Osteoblast (primary cell): ENCODE measurements at regions not wholly inside any gene's neighbourhood (a gene's known extent, or its start where the extent isn't known, plus 50 kb on each side); places are given as distances from the start of the nearest gene placed in this dataset.

Experiments
- DNase-seq: peaks from one replicate; pipeline ENCODE4 v3.0.0; 2011; ENCODE audit warnings: low spot score, mixed read lengths; ENCODE audit not compliant: insufficient read length; ENCODE audit errors: missing footprints
- H2AFZ ChIP-seq: 2 replicates; pipeline ENCODE4 v1.6.0; 2011; ENCODE audit warnings: mild to moderate bottlenecking, low read length
- H3K27ac ChIP-seq: 2 replicates; pipeline ENCODE4 v1.5.1; 2011; ENCODE audit warnings: mild to moderate bottlenecking, low read depth, low read length, moderate library complexity
- H3K27me3 ChIP-seq: 2 replicates; pipeline ENCODE4 v1.6.0; 2012; ENCODE audit warnings: mild to moderate bottlenecking, control low read depth, inconsistent platforms, low read length, moderate library complexity; ENCODE audit not compliant: insufficient read depth
- H3K36me3 ChIP-seq: 2 replicates; pipeline ENCODE4 v1.5.1; 2011; ENCODE audit warnings: mild to moderate bottlenecking, low read length, control low read depth, moderate library complexity; ENCODE audit not compliant: insufficient read depth
- H3K4me1 ChIP-seq: 2 replicates; pipeline ENCODE4 v1.5.1; 2011; ENCODE audit warnings: mild to moderate bottlenecking, low read length, control low read depth, moderate library complexity; ENCODE audit not compliant: insufficient read depth
- H3K4me2 ChIP-seq: 2 replicates; pipeline ENCODE4 v1.6.0; 2011; ENCODE audit warnings: mild to moderate bottlenecking, low read length; ENCODE audit not compliant: insufficient read depth
- H3K4me3 ChIP-seq: fragments of 200-600 bp; sonication (generic); 3 replicates; pipeline ENCODE4 v1.5.1; 2012; ENCODE audit warnings: mild to moderate bottlenecking, low read length, inconsistent platforms; ENCODE audit not compliant: insufficient read depth
- H3K79me2 ChIP-seq: 2 replicates; pipeline ENCODE4 v1.6.0; 2012; ENCODE audit warnings: mild to moderate bottlenecking, low read length, control low read depth, inconsistent platforms; ENCODE audit not compliant: insufficient read depth
- H3K9me3 ChIP-seq: 2 replicates; pipeline ENCODE4 v1.5.1; 2011; ENCODE audit warnings: low read depth, low read length, control low read depth
- H4K20me1 ChIP-seq: 2 replicates; pipeline ENCODE4 v1.6.0; 2012; ENCODE audit warnings: mild to moderate bottlenecking, low read length, control low read depth; ENCODE audit not compliant: insufficient read depth
- CTCF ChIP-seq: IDR thresholded peaks from 2 replicates; pipeline ENCODE4 v1.5.1; 2011; ENCODE audit warnings: mild to moderate bottlenecking, low read depth, low read length, moderate library complexity; ENCODE audit errors: extremely low read depth

- Histone ChIP-seq H3K4me1 (no peaks in the 10 kb centered on the region), H3K4me2 (no peak overlapping the region), H3K27ac (no peak overlapping the region), H3K27me3 (no peaks in the 10 kb centered on the region), H3K36me3 (no peaks in the 10 kb centered on the region), H4K20me1 (no peaks in the 10 kb centered on the region), H3K9me3 (peaks cover 1% of the 10 kb centered on the region), H3K4me3 (no peak overlapping the region), H2AFZ (no peak overlapping the region), H3K79me2 (no peaks in the 10 kb centered on the region)
- TF ChIP-seq CTCF = no peak
- DNase-seq = no peak
Measured at GRCh38 chr20:7323957-7324356, 556.5 kb downstream of the BMP2 start.

- Histone ChIP-seq H3K27me3 (no peaks in the 10 kb centered on the region), H3K4me3 (no peak overlapping the region), H3K36me3 (no peaks in the 10 kb centered on the region), H4K20me1 (no peaks in the 10 kb centered on the region), H3K79me2 (no peaks in the 10 kb centered on the region), H3K27ac (no peak overlapping the region), H3K9me3 (peaks cover 1% of the 10 kb centered on the region), H3K4me2 (no peak overlapping the region), H2AFZ (no peak overlapping the region), H3K4me1 (no peaks in the 10 kb centered on the region)
- no peak for TF ChIP-seq CTCF
- DNase-seq = no peak
Measured at GRCh38 chr20:7327810-7328209, 560.3 kb downstream of the BMP2 start.

GRCh38 chr20:7330850-7331249 lies 563.4 kb downstream of the BMP2 start:
- no peak overlapping the region for H2AFZ ChIP-seq
- TF ChIP-seq CTCF = no peak
- H3K36me3 ChIP-seq = no peaks in the 10 kb centered on the region
- DNase-seq = no peak
- H3K4me2 ChIP-seq = no peak overlapping the region
- no peaks in the 10 kb centered on the region for H3K27me3 ChIP-seq
- peaks cover 1% of the 10 kb centered on the region for H3K9me3 ChIP-seq
- H4K20me1 ChIP-seq = no peaks in the 10 kb centered on the region
- no peaks in the 10 kb centered on the region for H3K79me2 ChIP-seq
- H3K4me1 ChIP-seq = no peaks in the 10 kb centered on the region
- H3K27ac ChIP-seq = no peak overlapping the region
- no peak overlapping the region for H3K4me3 ChIP-seq

GRCh38 chr20:7332169-7332568 lies 564.7 kb downstream of the BMP2 start:
- Histone ChIP-seq H3K9me3 (no peaks in the 10 kb centered on the region), H4K20me1 (no peaks in the 10 kb centered on the region), H3K4me3 (no peak overlapping the region), H2AFZ (no peak overlapping the region), H3K27me3 (no peaks in the 10 kb centered on the region), H3K27ac (no peak overlapping the region), H3K4me2 (no peak overlapping the region), H3K79me2 (no peaks in the 10 kb centered on the region), H3K36me3 (no peaks in the 10 kb centered on the region), H3K4me1 (no peaks in the 10 kb centered on the region)
- DNase-seq = no peak
- TF ChIP-seq CTCF = no peak
